Keratinocyte (primary cell): ENCODE measurements at regions not wholly inside any gene's neighbourhood (a gene's known extent, or its start where the extent isn't known, plus 50 kb on each side); places are given as distances from the start of the nearest gene placed in this dataset.

Source experiments
- DNase-seq: peaks from one replicate; pipeline ENCODE4 v3.0.0-alpha.2; 2011; ENCODE audit warnings: low read depth, missing footprints, low spot score
- FAIRE-seq: peaks from 2 replicates; lab custom pipeline; 2011; peaks lifted over from hg19 to GRCh38; lab: Jason Lieb, UNC
- H2AFZ ChIP-seq: 2 replicates; pipeline ENCODE4 v1.6.0; 2012; ENCODE audit warnings: low read length, control low read depth, inconsistent platforms; ENCODE audit not compliant: control insufficient read depth
- H3K27ac ChIP-seq: 2 replicates; pipeline ENCODE4 v1.5.1; 2011; ENCODE audit warnings: low read length; ENCODE audit not compliant: control insufficient read depth, insufficient read depth
- H3K27me3 ChIP-seq: 3 replicates; pipeline ENCODE4 v1.6.0; 2011; ENCODE audit warnings: low read length; ENCODE audit not compliant: control insufficient read depth, insufficient read depth; ENCODE audit errors: extremely low read depth
- H3K36me3 ChIP-seq, 2 experiments: 2 replicates in 1 of 2; 3 replicates in 1 of 2; pipeline ENCODE4 v1.5.1; 2011; ENCODE audit warnings: low read length in 2 of 2, mild to moderate bottlenecking in 1 of 2; ENCODE audit not compliant: control insufficient read depth in 2 of 2, insufficient read depth in 2 of 2; ENCODE audit errors: extremely low read depth in 1 of 2
- H3K4me1 ChIP-seq: 3 replicates; pipeline ENCODE4 v1.5.1; 2011; ENCODE audit warnings: low read length; ENCODE audit not compliant: control insufficient read depth, insufficient read depth; ENCODE audit errors: extremely low read depth
- H3K4me2 ChIP-seq: 3 replicates; pipeline ENCODE4 v1.6.0; 2011; ENCODE audit warnings: low read depth, low read length; ENCODE audit not compliant: control insufficient read depth, insufficient read depth; ENCODE audit errors: extremely low read depth
- H3K4me3 ChIP-seq, 3 experiments: fragments of 200-600 bp in 1 of 3; sonication (generic) in 1 of 3; 2 replicates in 2 of 3; 3 replicates in 1 of 3; pipeline ENCODE4 v1.5.1; 2011 to 2016; ENCODE audit warnings: low read length in 3 of 3, mild to moderate bottlenecking in 3 of 3, control low read depth in 2 of 3, inconsistent platforms in 1 of 3, low read depth in 1 of 3, mixed read lengths in 1 of 3, mixed run types in 1 of 3, moderate library complexity in 1 of 3; ENCODE audit not compliant: control insufficient read depth in 2 of 3, insufficient read depth in 2 of 3; ENCODE audit errors: extremely low read depth in 1 of 3
- H3K79me2 ChIP-seq: 2 replicates; pipeline ENCODE4 v1.6.0; 2012; ENCODE audit warnings: low read length; ENCODE audit not compliant: control insufficient read depth, insufficient read depth
- H3K9ac ChIP-seq: 3 replicates; pipeline ENCODE4 v1.6.0; 2011; ENCODE audit warnings: low read length; ENCODE audit not compliant: control insufficient read depth, insufficient read depth; ENCODE audit errors: extremely low read depth
- H3K9me1 ChIP-seq: 3 replicates; pipeline ENCODE4 v1.6.0; 2011; ENCODE audit warnings: low read length; ENCODE audit not compliant: control insufficient read depth, insufficient read depth; ENCODE audit errors: extremely low read depth
- H3K9me3 ChIP-seq: 2 replicates; pipeline ENCODE4 v1.5.1; 2012; ENCODE audit warnings: low read depth, low read length; ENCODE audit not compliant: control insufficient read depth
- H4K20me1 ChIP-seq: 3 replicates; pipeline ENCODE4 v1.6.0; 2011; ENCODE audit warnings: low read length; ENCODE audit not compliant: control insufficient read depth, insufficient read depth; ENCODE audit errors: extremely low read depth
- EZH2 ChIP-seq: IDR thresholded peaks from one replicate; pipeline ENCODE4 v1.6.1; 2012; ENCODE audit warnings: inconsistent platforms, mild to moderate bottlenecking, low read length, moderate library complexity
- dilution Hi-C: fragments of 300-500 bp; cut with MboI; formaldehyde crosslinking; loops from one replicate; pipeline ENCODE4 v1.7.0; 2020; ENCODE audit warnings: low sequenced_read_pairs; ENCODE audit not compliant: extremely low pct_ligation_motif_present
- TF ChIP-seq, protein P1 (sequence below), 3 experiments: IDR thresholded peaks in 1 of 3; conservative IDR thresholded peaks in 1 of 3; optimal IDR thresholded peaks in 1 of 3; 2 replicates in 2 of 3; 3 replicates in 1 of 3; pipeline versions ENCODE3 to v1.5.1; 2011; ENCODE audit warnings: low read length in 3 of 3, mild to moderate bottlenecking in 3 of 3, moderate library complexity in 2 of 3, control low read depth in 1 of 3, inconsistent platforms in 1 of 3; ENCODE audit not compliant: insufficient read depth in 2 of 3; ENCODE audit errors: extremely low read depth in 1 of 3

DNA sequence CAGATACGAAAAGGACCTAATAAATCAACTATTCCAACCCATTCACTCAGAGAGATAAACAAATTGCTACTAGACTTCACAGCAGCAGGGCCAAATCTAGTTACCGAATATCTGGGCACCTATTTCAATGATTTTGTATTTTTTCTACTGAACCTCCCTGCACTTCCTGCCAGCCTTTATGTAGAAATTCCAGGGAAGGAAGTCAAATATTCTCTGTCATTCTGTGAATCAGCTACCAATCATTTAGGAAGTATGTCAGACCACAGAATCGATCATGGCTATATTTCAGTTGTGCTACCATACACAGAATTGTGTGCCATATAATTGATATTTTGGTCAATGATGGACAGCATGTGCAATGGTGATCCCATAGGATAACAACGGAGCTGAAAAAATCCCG, 109.6 kb upstream of the SPOPL start:
- Histone ChIP-seq H3K27ac (no peak overlapping the region), H3K36me3 (no peaks in the 10 kb centered on the region), H3K79me2 (no peaks in the 10 kb centered on the region), H4K20me1 (no peaks in the 10 kb centered on the region), H3K9me1 (no peaks in the 10 kb centered on the region), H3K4me1 (peaks cover 22% of the 10 kb centered on the region), H3K9me3 (no peaks in the 10 kb centered on the region), H2AFZ (no peak overlapping the region), H3K4me2 (no peak overlapping the region), H3K9ac (no peak overlapping the region), H3K4me3 (no peak overlapping the region), H3K27me3 (no peaks in the 10 kb centered on the region)
- peak; percentile 34 for FAIRE-seq
- dilution Hi-C loops: no loop called here
- TF ChIP-seq EZH2: no peak
- TF ChIP-seq, protein P1, sequence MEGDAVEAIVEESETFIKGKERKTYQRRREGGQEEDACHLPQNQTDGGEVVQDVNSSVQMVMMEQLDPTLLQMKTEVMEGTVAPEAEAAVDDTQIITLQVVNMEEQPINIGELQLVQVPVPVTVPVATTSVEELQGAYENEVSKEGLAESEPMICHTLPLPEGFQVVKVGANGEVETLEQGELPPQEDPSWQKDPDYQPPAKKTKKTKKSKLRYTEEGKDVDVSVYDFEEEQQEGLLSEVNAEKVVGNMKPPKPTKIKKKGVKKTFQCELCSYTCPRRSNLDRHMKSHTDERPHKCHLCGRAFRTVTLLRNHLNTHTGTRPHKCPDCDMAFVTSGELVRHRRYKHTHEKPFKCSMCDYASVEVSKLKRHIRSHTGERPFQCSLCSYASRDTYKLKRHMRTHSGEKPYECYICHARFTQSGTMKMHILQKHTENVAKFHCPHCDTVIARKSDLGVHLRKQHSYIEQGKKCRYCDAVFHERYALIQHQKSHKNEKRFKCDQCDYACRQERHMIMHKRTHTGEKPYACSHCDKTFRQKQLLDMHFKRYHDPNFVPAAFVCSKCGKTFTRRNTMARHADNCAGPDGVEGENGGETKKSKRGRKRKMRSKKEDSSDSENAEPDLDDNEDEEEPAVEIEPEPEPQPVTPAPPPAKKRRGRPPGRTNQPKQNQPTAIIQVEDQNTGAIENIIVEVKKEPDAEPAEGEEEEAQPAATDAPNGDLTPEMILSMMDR (optimal IDR thresholded peaks at IDR 0.05 in 1 of 3, IDR thresholded peaks at IDR 0.05 in 1 of 3, conservative IDR thresholded peaks at IDR 0.05 in 1 of 3; ENCODE audit: extremely low read depth in 1 of 3, insufficient read depth in 2 of 3, low read length in 3 of 3): no peak
- no peak for DNase-seq

DNA sequence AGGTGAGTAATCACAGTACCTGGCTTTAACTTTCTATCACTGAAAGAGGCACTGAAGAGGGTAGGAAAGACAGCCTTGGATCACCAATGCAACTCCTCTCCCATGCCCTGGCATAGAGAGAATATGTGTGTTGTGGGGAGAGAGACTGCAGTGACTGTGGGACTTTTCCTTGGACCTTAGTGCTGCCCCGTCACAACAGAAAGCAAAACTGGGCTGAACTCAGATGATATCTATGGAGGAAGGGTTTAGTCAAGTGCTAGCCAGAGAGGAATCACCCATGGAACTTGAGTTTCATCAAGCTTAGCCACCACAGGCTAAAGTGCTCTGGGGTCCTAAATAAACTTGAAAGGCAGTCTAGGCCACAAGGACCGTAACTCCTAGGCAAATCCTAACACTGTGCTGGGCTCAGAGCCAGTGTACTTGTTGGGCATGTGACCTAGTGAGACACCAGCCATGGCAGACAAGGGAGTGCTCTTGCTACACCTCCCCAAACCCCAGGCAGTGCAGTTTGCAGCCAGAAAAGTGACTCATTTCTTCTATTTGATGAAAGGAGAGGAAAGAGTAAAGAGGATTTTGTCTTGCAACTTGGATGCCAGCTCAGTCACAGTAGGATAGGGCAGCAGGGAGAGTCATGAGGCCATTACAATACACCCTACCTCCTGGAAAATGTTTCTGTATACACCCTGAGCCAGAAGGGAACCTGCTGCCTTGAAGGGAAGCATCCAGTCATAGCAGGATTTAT, 105.8 kb upstream of the SPOPL start:
- Histone ChIP-seq H3K9me3 (no peaks in the 10 kb centered on the region), H3K27me3 (no peaks in the 10 kb centered on the region), H3K36me3 (no peaks in the 10 kb centered on the region), H3K79me2 (no peaks in the 10 kb centered on the region), H2AFZ (peak overlapping the region; percentile 65), H3K9ac (peak overlapping the region; percentile 43), H3K4me2 (peak overlapping the region; percentile 57), H3K4me3 (no peak overlapping the region), H3K9me1 (no peaks in the 10 kb centered on the region), H4K20me1 (no peaks in the 10 kb centered on the region), H3K27ac (peak overlapping the region; percentile 85), H3K4me1 (peaks cover 22% of the 10 kb centered on the region)
- DNase-seq (peak; percentile 52), FAIRE-seq (peak; percentile 88)
- TF ChIP-seq, protein P1 (optimal IDR thresholded peaks at IDR 0.05 in 1 of 3, IDR thresholded peaks at IDR 0.05 in 1 of 3, conservative IDR thresholded peaks at IDR 0.05 in 1 of 3; ENCODE audit: extremely low read depth in 1 of 3, insufficient read depth in 2 of 3, low read length in 3 of 3): no peak
- no peak for TF ChIP-seq EZH2
- dilution Hi-C loops: no loop called here
